HEK293 (cell line): ENCODE measurements at regions not wholly inside any gene's neighbourhood (a gene's known extent, or its start where the extent isn't known, plus 50 kb on each side); places are given as distances from the start of the nearest gene placed in this dataset.

ENCODE experiments used
- CTCF ChIA-PET: fragments of 350-600 bp; formaldehyde crosslinking; extraction: SDS; loops from one replicate; lab custom pipeline; 2021; ENCODE audit warnings: antibody characterized with exemption; lab: Yijun Ruan, JAX
- POLR2A ChIA-PET: fragments of 300-600 bp; formaldehyde crosslinking; extraction: SDS; loops from one replicate; lab custom pipeline; 2020; ENCODE audit warnings: antibody characterized with exemption, inconsistent platforms; lab: Yijun Ruan, JAX
- H3K27ac ChIP-seq: fragments of 200-500 bp; sonication (Bioruptor generic); 2 replicates; pipeline ENCODE4 v1.5.1; 2014; ENCODE audit warnings: low read depth, low read length, control low read depth, inconsistent platforms; ENCODE audit errors: extremely low read depth
- H3K36me3 ChIP-seq, 2 experiments: fragments of 200-500 bp in 1 of 2; sonication (Bioruptor generic) in 1 of 2; 1 replicate in 1 of 2; 2 replicates in 1 of 2; pipeline ENCODE4 v1.5.1; 2014 to 2017; ENCODE audit warnings: inconsistent platforms in 2 of 2, low read length in 2 of 2; ENCODE audit not compliant: control insufficient read depth in 2 of 2, insufficient read depth in 1 of 2
- H3K4me1 ChIP-seq: fragments of 200-500 bp; sonication (Bioruptor generic); 2 replicates; pipeline ENCODE4 v1.5.1; 2014; ENCODE audit warnings: mild to moderate bottlenecking, low read length, inconsistent platforms; ENCODE audit not compliant: control insufficient read depth, insufficient read depth
- H3K4me3 ChIP-seq: 2 replicates; pipeline ENCODE4 v1.5.1; 2011; ENCODE audit warnings: low read depth, mild to moderate bottlenecking, control low read depth, low read length, moderate library complexity
- H3K9me3 ChIP-seq: fragments of 200-500 bp; sonication (Bioruptor generic); 2 replicates; pipeline ENCODE4 v1.5.1; 2014; ENCODE audit warnings: low read depth, low read length, inconsistent platforms; ENCODE audit not compliant: control insufficient read depth, insufficient read depth
- CTCF ChIP-seq: fragments of 450-650 bp; formaldehyde crosslinking; IDR thresholded peaks from 2 replicates; pipeline ENCODE4 v1.5.1; 2016; ENCODE audit warnings: missing biosample characterization, missing genetic modification characterization
- HIC1 ChIP-seq: fragments of 450-650 bp; formaldehyde crosslinking; IDR thresholded peaks from 2 replicates; pipeline ENCODE4 v1.5.1; 2016; ENCODE audit warnings: missing biosample characterization, missing genetic modification characterization
- HOXA7 ChIP-seq: sonication (generic); formaldehyde crosslinking; IDR thresholded peaks from 2 replicates; pipeline ENCODE4 v1.8.1; 2022; ENCODE audit warnings: missing genetic modification reagents, borderline replicate concordance
- KLF16 ChIP-seq: fragments of 450-650 bp; formaldehyde crosslinking; IDR thresholded peaks from 2 replicates; pipeline ENCODE4 v1.5.1; 2017; ENCODE audit warnings: missing biosample characterization, missing genetic modification characterization
- PRDM2 ChIP-seq: fragments of 450-650 bp; formaldehyde crosslinking; IDR thresholded peaks from 2 replicates; pipeline ENCODE4 v1.5.1; 2016; ENCODE audit warnings: missing biosample characterization, missing genetic modification characterization, borderline replicate concordance
- ZNF266 ChIP-seq: fragments of 450-650 bp; formaldehyde crosslinking; IDR thresholded peaks from 2 replicates; pipeline ENCODE4 v1.5.1; 2016; ENCODE audit warnings: missing biosample characterization, missing genetic modification characterization, low read depth
- ZNF423 ChIP-seq: fragments of 450-650 bp; formaldehyde crosslinking; IDR thresholded peaks from 2 replicates; pipeline ENCODE4 v1.5.1; 2016; ENCODE audit warnings: missing biosample characterization, missing genetic modification characterization
- ZNF561 ChIP-seq: fragments of 450-650 bp; IDR thresholded peaks from 2 replicates; pipeline ENCODE4 v1.5.1; 2018; ENCODE audit warnings: missing biosample characterization, missing genetic modification characterization, borderline replicate concordance
- ZNF677 ChIP-seq: fragments of 450-650 bp; IDR thresholded peaks from 2 replicates; pipeline ENCODE4 v1.5.0; 2018; ENCODE audit warnings: missing biosample characterization, mild to moderate bottlenecking, missing genetic modification characterization, moderate library complexity
- ZNF707 ChIP-seq: fragments of 450-650 bp; formaldehyde crosslinking; IDR thresholded peaks from 2 replicates; pipeline ENCODE4 v1.5.1; 2016; ENCODE audit warnings: missing biosample characterization, missing genetic modification characterization
- ZNF76 ChIP-seq: fragments of 450-650 bp; formaldehyde crosslinking; IDR thresholded peaks from 2 replicates; pipeline ENCODE4; 2016; ENCODE audit warnings: low read depth, missing biosample characterization, missing genetic modification characterization, borderline replicate concordance
- ZNF777 ChIP-seq: fragments of 450-650 bp; formaldehyde crosslinking; IDR thresholded peaks from 2 replicates; pipeline ENCODE4 v1.5.1; 2017; ENCODE audit warnings: missing biosample characterization, missing genetic modification characterization, borderline replicate concordance
- ZSCAN18 ChIP-seq: fragments of 450-650 bp; formaldehyde crosslinking; IDR thresholded peaks from 2 replicates; pipeline ENCODE4 v1.5.1; 2016; ENCODE audit warnings: missing biosample characterization, missing genetic modification characterization
- ZSCAN30 ChIP-seq: fragments of 450-650 bp; IDR thresholded peaks from 2 replicates; pipeline ENCODE4 v1.5.1; 2018; ENCODE audit warnings: missing biosample characterization, mild to moderate bottlenecking, missing genetic modification characterization, moderate library complexity
- ZXDB ChIP-seq: fragments of 450-650 bp; formaldehyde crosslinking; IDR thresholded peaks from 2 replicates; pipeline ENCODE4 v1.5.1; 2016; ENCODE audit warnings: missing biosample characterization, missing genetic modification characterization
- TF ChIP-seq, protein P1 (sequence below): fragments of 450-650 bp; formaldehyde crosslinking; IDR thresholded peaks from 2 replicates; pipeline ENCODE4 v1.5.1; 2016; ENCODE audit warnings: missing biosample characterization, missing genetic modification characterization
- TF ChIP-seq, protein P2 (sequence below): fragments of 450-650 bp; IDR thresholded peaks from 2 replicates; pipeline ENCODE4 v1.5.1; 2018; ENCODE audit warnings: missing biosample characterization, mild to moderate bottlenecking, missing genetic modification characterization
- TF ChIP-seq, protein P3 (sequence below): fragments of 450-650 bp; formaldehyde crosslinking; IDR thresholded peaks from 2 replicates; pipeline ENCODE4 v1.5.1; 2016; ENCODE audit warnings: missing biosample characterization, missing genetic modification characterization

GRCh38 chr2:6079405-6079804 is 387.2 kb downstream of the SOX11 start:
- H3K4me3 ChIP-seq, result no peak overlapping the region
- ChIA-PET POLR2A (no interaction called here), CTCF (no interaction called here)
- H3K4me1 ChIP-seq, result no peaks in the 10 kb centered on the region
- no peak overlapping the region for H3K27ac ChIP-seq
- TF ChIP-seq ZNF423 (no peak), ZNF677 (tag by site-specific recombination) (no peak), KLF16 (no peak), ZNF777 (no peak), ZNF266 (tag by site-specific recombination) (no peak), ZXDB (no peak), ZSCAN18 (tag by site-specific recombination) (no peak), HIC1 (tag by site-specific recombination) (no peak), CTCF (no peak), PRDM2 (tag by site-specific recombination) (no peak), ZNF76 (tag by site-specific recombination) (no peak), ZSCAN30 (no peak), HOXA7 (no peak), ZNF707 (tag by site-specific recombination) (no peak), ZNF561 (tag by site-specific recombination) (no peak)
- TF ChIP-seq, protein P1, sequence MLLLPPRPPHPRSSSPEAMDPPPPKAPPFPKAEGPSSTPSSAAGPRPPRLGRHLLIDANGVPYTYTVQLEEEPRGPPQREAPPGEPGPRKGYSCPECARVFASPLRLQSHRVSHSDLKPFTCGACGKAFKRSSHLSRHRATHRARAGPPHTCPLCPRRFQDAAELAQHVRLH, result no peak
- TF ChIP-seq, protein P2, sequence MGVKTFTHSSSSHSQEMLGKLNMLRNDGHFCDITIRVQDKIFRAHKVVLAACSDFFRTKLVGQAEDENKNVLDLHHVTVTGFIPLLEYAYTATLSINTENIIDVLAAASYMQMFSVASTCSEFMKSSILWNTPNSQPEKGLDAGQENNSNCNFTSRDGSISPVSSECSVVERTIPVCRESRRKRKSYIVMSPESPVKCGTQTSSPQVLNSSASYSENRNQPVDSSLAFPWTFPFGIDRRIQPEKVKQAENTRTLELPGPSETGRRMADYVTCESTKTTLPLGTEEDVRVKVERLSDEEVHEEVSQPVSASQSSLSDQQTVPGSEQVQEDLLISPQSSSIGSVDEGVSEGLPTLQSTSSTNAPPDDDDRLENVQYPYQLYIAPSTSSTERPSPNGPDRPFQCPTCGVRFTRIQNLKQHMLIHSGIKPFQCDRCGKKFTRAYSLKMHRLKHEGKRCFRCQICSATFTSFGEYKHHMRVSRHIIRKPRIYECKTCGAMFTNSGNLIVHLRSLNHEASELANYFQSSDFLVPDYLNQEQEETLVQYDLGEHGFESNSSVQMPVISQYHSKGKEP (tag by site-specific recombination), result no peak
- TF ChIP-seq, protein P3, sequence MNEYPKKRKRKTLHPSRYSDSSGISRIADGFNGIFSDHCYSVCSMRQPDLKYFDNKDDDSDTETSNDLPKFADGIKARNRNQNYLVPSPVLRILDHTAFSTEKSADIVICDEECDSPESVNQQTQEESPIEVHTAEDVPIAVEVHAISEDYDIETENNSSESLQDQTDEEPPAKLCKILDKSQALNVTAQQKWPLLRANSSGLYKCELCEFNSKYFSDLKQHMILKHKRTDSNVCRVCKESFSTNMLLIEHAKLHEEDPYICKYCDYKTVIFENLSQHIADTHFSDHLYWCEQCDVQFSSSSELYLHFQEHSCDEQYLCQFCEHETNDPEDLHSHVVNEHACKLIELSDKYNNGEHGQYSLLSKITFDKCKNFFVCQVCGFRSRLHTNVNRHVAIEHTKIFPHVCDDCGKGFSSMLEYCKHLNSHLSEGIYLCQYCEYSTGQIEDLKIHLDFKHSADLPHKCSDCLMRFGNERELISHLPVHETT (tag by site-specific recombination), result no peak
- H3K9me3 ChIP-seq, result no peaks in the 10 kb centered on the region
- H3K36me3 ChIP-seq, result no peaks in the 10 kb centered on the region
